Stomach (tissue), 8 donors: ENCODE measurements at regions not wholly inside any gene's neighbourhood (a gene's known extent, or its start where the extent isn't known, plus 50 kb on each side); places are given as distances from the start of the nearest gene placed in this dataset.

Source experiments
- DNase-seq, 2 donors: peaks; one replicate each; pipeline versions ENCODE4 v3.0.0 to v3.0.0-alpha.2; 2013 to 2019
- H3K27ac ChIP-seq, 5 donors: fragments of 200-600 bp in 4 of 5; sonication (generic) in 4 of 5; one replicate each; pipeline ENCODE4 v1.5.1; 2013 to 2019; ENCODE audit warnings: mild to moderate bottlenecking in 1 of 5, moderate library complexity in 1 of 5
- H3K27me3 ChIP-seq, 3 donors: fragments of 200-600 bp; sonication (generic); one replicate each; pipeline ENCODE4 v1.5.1; 2017 to 2019; ENCODE audit warnings: mixed run types in 1 of 3
- H3K36me3 ChIP-seq, 4 donors: fragments of 200-600 bp; sonication (generic); 1 replicate in 3 of 4; 2 replicates in 1 of 4; pipeline ENCODE4 v1.5.1; 2016 to 2019
- H3K4me1 ChIP-seq, 4 donors: fragments of 200-600 bp; sonication (generic); one replicate each; pipeline ENCODE4 v1.5.1; 2016 to 2019
- H3K4me3 ChIP-seq, 4 donors: fragments of 200-600 bp; sonication (generic) in 3 of 4; one replicate each; pipeline ENCODE4 v1.5.1; 2016 to 2019; ENCODE audit warnings: mild to moderate bottlenecking in 1 of 4
- H3K9me3 ChIP-seq, 4 donors: fragments of 200-600 bp; sonication (generic); one replicate each; pipeline ENCODE4 v1.5.1; 2016 to 2019
- CTCF ChIP-seq, 7 experiments: fragments of 450-650 bp in 4 of 7; fragments of 200-600 bp in 3 of 7; sonication (generic) in 3 of 7; IDR thresholded peaks; one replicate each; pipeline ENCODE4 v1.5.1; 2016 to 2019; ENCODE audit warnings: antibody characterized with exemption in 7 of 7, control low read depth in 2 of 7, mild to moderate bottlenecking in 1 of 7
- EP300 ChIP-seq: sonication (generic); formaldehyde crosslinking; IDR thresholded peaks from one replicate; pipeline ENCODE4 v1.6.1; 2017; ENCODE audit warnings: antibody characterized with exemption
- POLR2A ChIP-seq, 4 donors: fragments of 450-650 bp; IDR thresholded peaks; one replicate each; pipeline ENCODE4 v1.6.1; 2016; ENCODE audit warnings: antibody characterized with exemption in 4 of 4, control low read depth in 2 of 4, mild to moderate bottlenecking in 1 of 4, moderate library complexity in 1 of 4
- POLR2AphosphoS5 ChIP-seq, 3 donors: sonication (generic); formaldehyde crosslinking; IDR thresholded peaks; one replicate each; pipeline ENCODE4 v1.6.1; 2016; ENCODE audit warnings: antibody characterized with exemption in 3 of 3
- WGBS, 5 donors: extraction: QIAGEN DNeasy Blood & Tissue Kit in 3 of 5; methylation state at CpG; one replicate each; pipeline versions ENCODE4 v1.1.5 to v1.1.7; 2013 to 2018; 5-methylcytosine and 5-hydroxymethylcytosine counted together
- intact Hi-C: fragments of 100-400 bp; cut with DNase I; formaldehyde crosslinking; loops from one replicate; pipeline ENCODE4 v1.15.1; 2023; ENCODE audit warnings: low total_unique reads
- donor health status: healthy with polysubstance abuse.
- donor health status: Bipolar disorder and iron deficiency.
- donor health status: healthy.

GRCh38 chr20:48017992-48018391 is 232.7 kb upstream of the SULF2 start:
- Histone ChIP-seq H3K9me3 (peaks cover 0 to 7% (median under 1%) of the 10 kb centered on the region in 4 donors), H3K4me3 (no peak overlapping the region), H3K36me3 (no peaks in the 10 kb centered on the region), H3K4me1 (no peaks in the 10 kb centered on the region), H3K27ac (no peak overlapping the region), H3K27me3 (peaks cover 0 to 17% (median 8%) of the 10 kb centered on the region in 3 donors)
- intact Hi-C loops = no loop called here
- TF ChIP-seq CTCF (IDR thresholded peaks at IDR 0.05) (no peak), POLR2A (IDR thresholded peaks at IDR 0.05) (no peak), EP300 (no peak), POLR2AphosphoS5 (IDR thresholded peaks at IDR 0.05) (no peak)
- no peak for DNase-seq
- WGBS, 5 donors = 65 to 91% (median 80%) methylated on average over 2 to 4 of the region's 4 CpGs

DNA sequence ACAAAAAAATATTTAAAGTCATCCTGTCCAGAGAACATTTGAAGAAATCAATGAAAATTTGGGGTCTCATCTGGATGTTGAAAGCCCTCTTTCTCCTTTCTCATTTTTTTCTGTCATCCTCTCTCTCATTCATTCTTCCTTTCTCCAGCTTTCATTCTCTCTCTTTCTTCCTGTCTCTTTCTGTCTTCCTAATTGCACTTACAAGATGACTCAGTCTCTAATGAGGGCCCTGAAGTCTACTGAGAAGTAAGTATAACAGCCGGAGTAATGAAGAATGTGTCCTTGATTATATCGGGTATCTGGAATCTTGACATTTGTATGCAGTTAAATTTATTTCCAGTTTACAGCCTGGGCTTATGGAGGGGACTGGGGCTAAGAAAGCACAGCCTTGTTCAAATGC is 232.2 kb upstream of the SULF2 start:
- Histone ChIP-seq H3K27me3 (peaks cover 0 to 17% (median 8%) of the 10 kb centered on the region in 3 donors), H3K4me3 (no peak overlapping the region), H3K36me3 (no peaks in the 10 kb centered on the region), H3K9me3 (peaks cover 0 to 9% (median 5%) of the 10 kb centered on the region in 4 donors), H3K27ac (no peak overlapping the region), H3K4me1 (no peaks in the 10 kb centered on the region)
- intact Hi-C loops = no loop called here
- 74 to 91% (median 82%) methylated on average over 2 of the region's 2 CpGs for WGBS, 5 donors
- TF ChIP-seq EP300 (no peak), CTCF (IDR thresholded peaks at IDR 0.05) (no peak), POLR2AphosphoS5 (IDR thresholded peaks at IDR 0.05) (no peak), POLR2A (IDR thresholded peaks at IDR 0.05) (no peak)
- DNase-seq = no peak

- no peak overlapping the region for H3K4me3 ChIP-seq
- H3K9me3 ChIP-seq = peaks cover 0 to 15% (median 14%) of the 10 kb centered on the region in 4 donors
- peaks cover 0 to 17% (median 4%) of the 10 kb centered on the region in 3 donors for H3K27me3 ChIP-seq
- 54 to 69% (median 63%) methylated on average over 9 to 11 of the region's 11 CpGs for WGBS, 5 donors
- no peak overlapping the region for H3K27ac ChIP-seq
- no peaks in the 10 kb centered on the region for H3K4me1 ChIP-seq
- intact Hi-C loops = no loop called here
- peak in 1 of 2 donors; percentile 56 for DNase-seq
- TF ChIP-seq POLR2AphosphoS5 (IDR thresholded peaks at IDR 0.05) (no peak), CTCF (IDR thresholded peaks at IDR 0.05) (no peak), EP300 (no peak), POLR2A (IDR thresholded peaks at IDR 0.05) (no peak)
- H3K36me3 ChIP-seq = no peaks in the 10 kb centered on the region
Observed at GRCh38 chr20:48015943-48016723, 230.9 kb upstream of the SULF2 start.

GRCh38 chr20:48015141-48015910 is 230.0 kb upstream of the SULF2 start:
- H3K4me1 ChIP-seq = no peaks in the 10 kb centered on the region
- WGBS, 5 donors = 67 to 72% (median 67%) methylated on average over 8 of the region's 8 CpGs
- intact Hi-C loops = no loop called here
- no peak overlapping the region for H3K27ac ChIP-seq
- H3K27me3 ChIP-seq = peaks cover 0 to 17% (median 4%) of the 10 kb centered on the region in 3 donors
- no peak overlapping the region for H3K4me3 ChIP-seq
- no peak for DNase-seq
- no peak for TF ChIP-seq CTCF (IDR thresholded peaks at IDR 0.05)
- no peak for TF ChIP-seq POLR2A (IDR thresholded peaks at IDR 0.05)
- no peak for TF ChIP-seq POLR2AphosphoS5 (IDR thresholded peaks at IDR 0.05)
- no peak for TF ChIP-seq EP300
- peaks cover 0 to 15% (median 14%) of the 10 kb centered on the region in 4 donors for H3K9me3 ChIP-seq
- H3K36me3 ChIP-seq = no peaks in the 10 kb centered on the region
